ENCODE measurements at regions not wholly inside any gene's neighbourhood (a gene's known extent, or its start where the extent isn't known, plus 50 kb on each side); places are given as distances from the start of the nearest gene placed in this dataset.

DNA sequence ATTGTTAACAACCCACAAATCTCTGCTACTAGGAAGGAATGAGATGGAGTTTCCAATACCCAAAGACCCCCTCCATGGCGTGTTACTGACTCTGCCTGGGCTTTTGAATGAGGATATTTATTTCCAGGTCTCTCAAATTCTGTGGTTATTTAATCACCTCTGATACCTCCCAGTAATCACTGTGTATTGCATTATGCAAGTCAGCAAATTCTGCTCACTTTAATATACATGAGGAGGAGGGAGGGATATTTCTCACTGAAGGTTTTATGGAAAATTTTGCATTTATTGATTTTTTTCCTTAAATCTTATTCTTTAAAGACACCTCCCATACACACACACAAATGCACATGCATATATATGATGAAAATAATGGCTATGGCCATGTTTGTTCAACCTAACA is 962.9 kb downstream of the VRK1 start:
- no peak for TF ChIP-seq CTCF (conservative IDR thresholded peaks at IDR 0.05; ENCODE audit: low read depth, low read length)
- no peak for TF ChIP-seq RAD21 (IDR thresholded peaks at IDR 0.05; ENCODE audit: low read length)
- no peak for TF ChIP-seq CHD1 (IDR thresholded peaks at IDR 0.05; ENCODE audit: low read depth, low read length)
- TF ChIP-seq, protein P1, sequence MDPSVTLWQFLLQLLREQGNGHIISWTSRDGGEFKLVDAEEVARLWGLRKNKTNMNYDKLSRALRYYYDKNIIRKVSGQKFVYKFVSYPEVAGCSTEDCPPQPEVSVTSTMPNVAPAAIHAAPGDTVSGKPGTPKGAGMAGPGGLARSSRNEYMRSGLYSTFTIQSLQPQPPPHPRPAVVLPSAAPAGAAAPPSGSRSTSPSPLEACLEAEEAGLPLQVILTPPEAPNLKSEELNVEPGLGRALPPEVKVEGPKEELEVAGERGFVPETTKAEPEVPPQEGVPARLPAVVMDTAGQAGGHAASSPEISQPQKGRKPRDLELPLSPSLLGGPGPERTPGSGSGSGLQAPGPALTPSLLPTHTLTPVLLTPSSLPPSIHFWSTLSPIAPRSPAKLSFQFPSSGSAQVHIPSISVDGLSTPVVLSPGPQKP (IDR thresholded peaks at IDR 0.05; ENCODE audit: borderline replicate concordance, low read depth, low read length): no peak
- TF ChIP-seq BHLHE40 (IDR thresholded peaks at IDR 0.05; ENCODE audit: low read depth, low read length): no peak
- TF ChIP-seq SMC3 (IDR thresholded peaks at IDR 0.05; ENCODE audit: low read depth, low read length): no peak
- no peak for TF ChIP-seq POLR2A (IDR thresholded peaks at IDR 0.05; ENCODE audit: low read depth, low read length)
- TF ChIP-seq FOS (IDR thresholded peaks at IDR 0.05; ENCODE audit: low read depth, low read length): no peak
- TF ChIP-seq RFX5 (IDR thresholded peaks at IDR 0.05; ENCODE audit: low read depth, low read length): no peak
- no peak for TF ChIP-seq CEBPB (IDR thresholded peaks at IDR 0.05; ENCODE audit: low read depth, low read length)
- TF ChIP-seq NFE2L2 (IDR thresholded peaks at IDR 0.05; ENCODE audit: low read depth, low read length): no peak
- TF ChIP-seq, protein P2, sequence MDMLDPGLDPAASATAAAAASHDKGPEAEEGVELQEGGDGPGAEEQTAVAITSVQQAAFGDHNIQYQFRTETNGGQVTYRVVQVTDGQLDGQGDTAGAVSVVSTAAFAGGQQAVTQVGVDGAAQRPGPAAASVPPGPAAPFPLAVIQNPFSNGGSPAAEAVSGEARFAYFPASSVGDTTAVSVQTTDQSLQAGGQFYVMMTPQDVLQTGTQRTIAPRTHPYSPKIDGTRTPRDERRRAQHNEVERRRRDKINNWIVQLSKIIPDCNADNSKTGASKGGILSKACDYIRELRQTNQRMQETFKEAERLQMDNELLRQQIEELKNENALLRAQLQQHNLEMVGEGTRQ (IDR thresholded peaks at IDR 0.05; ENCODE audit: low read depth, low read length): no peak

All from IMR-90 (cell line).